DOHH2 (cell line): ENCODE measurements at regions not wholly inside any gene's neighbourhood (a gene's known extent, or its start where the extent isn't known, plus 50 kb on each side); places are given as distances from the start of the nearest gene placed in this dataset.
"Not testable (repeated sequence)": the region's sequence is repeated elsewhere in the genome, so short reads cannot be mapped to it uniquely, and the experiment has no call there.

Experiments
- H3F3A ChIP-seq: fragments of 200-600 bp; sonication (generic), shearing (Covaris generic); 2 replicates; pipeline ENCODE4 v1.6.0; 2016; ENCODE audit warnings: antibody characterized with exemption, mild to moderate bottlenecking; ENCODE audit not compliant: control insufficient read depth, insufficient read depth
- H3K27ac ChIP-seq: fragments of 200-600 bp; sonication (generic); 2 replicates; pipeline ENCODE4 v1.5.1; 2014; ENCODE audit warnings: low read depth, mild to moderate bottlenecking, low read length, moderate library complexity
- H3K27me3 ChIP-seq: fragments of 200-600 bp; sonication (generic); 2 replicates; pipeline ENCODE4 v1.6.1; 2014; ENCODE audit warnings: mild to moderate bottlenecking, low read length, mixed read lengths; ENCODE audit not compliant: control insufficient read depth
- H3K36me3 ChIP-seq: fragments of 200-600 bp; sonication (generic); 2 replicates; pipeline ENCODE4 v1.6.1; 2014; ENCODE audit warnings: mild to moderate bottlenecking, low read length, moderate library complexity, mixed read lengths; ENCODE audit not compliant: control insufficient read depth
- H3K4me1 ChIP-seq: fragments of 200-600 bp; sonication (generic); 2 replicates; pipeline ENCODE4 v1.6.1; 2014; ENCODE audit warnings: mild to moderate bottlenecking, low read length, mixed read lengths; ENCODE audit not compliant: control insufficient read depth
- H3K4me2 ChIP-seq: fragments of 200-600 bp; sonication (generic); 2 replicates; pipeline ENCODE4 v1.6.0; 2014; ENCODE audit warnings: mild to moderate bottlenecking, low read length, moderate library complexity
- H3K4me3 ChIP-seq: fragments of 200-600 bp; sonication (generic); 2 replicates; pipeline ENCODE4 v1.5.1; 2014; ENCODE audit warnings: mild to moderate bottlenecking, low read length, mixed read lengths
- H3K79me2 ChIP-seq: fragments of 200-600 bp; sonication (generic); 2 replicates; pipeline ENCODE4 v1.6.1; 2014; ENCODE audit warnings: mild to moderate bottlenecking, low read length, mixed read lengths; ENCODE audit not compliant: control insufficient read depth
- H3K9me2 ChIP-seq: fragments of 200-600 bp; sonication (generic); replicated peaks from 2 replicates; pipeline ENCODE4 v1.6.1; 2014; ENCODE audit warnings: mild to moderate bottlenecking, low read length, mixed read lengths; ENCODE audit not compliant: control insufficient read depth
- H3K9me3 ChIP-seq: fragments of 200-600 bp; sonication (generic); 2 replicates; pipeline ENCODE4 v1.6.1; 2014; ENCODE audit warnings: antibody characterized with exemption, low read length, mixed read lengths; ENCODE audit not compliant: control insufficient read depth, insufficient read depth
- H4K20me1 ChIP-seq: fragments of 200-600 bp; sonication (generic); 2 replicates; pipeline ENCODE4 v1.6.0; 2014; ENCODE audit warnings: low read depth, mild to moderate bottlenecking, antibody characterized with exemption, low read length, moderate library complexity; ENCODE audit not compliant: control insufficient read depth, insufficient read depth
- CTCF ChIP-seq: fragments of 200-600 bp; sonication (generic); IDR thresholded peaks from one replicate; pipeline ENCODE4 v1.5.1; 2014; ENCODE audit warnings: antibody characterized with exemption, mild to moderate bottlenecking, low read depth, low read length; ENCODE audit not compliant: poor library complexity, severe bottlenecking
- EZH2phosphoT487 ChIP-seq: fragments of 200-600 bp; sonication (generic); IDR thresholded peaks from 2 replicates; pipeline ENCODE4 v1.6.1; 2017; ENCODE audit warnings: borderline replicate concordance, mild to moderate bottlenecking, antibody characterized with exemption, low read length, moderate library complexity, mixed read lengths

GRCh38 chr10:63825111-63825510 lies 303.9 kb downstream of the REEP3 start:
- Histone ChIP-seq H3K79me2 (no peaks in the 10 kb centered on the region), H3K4me1 (no peaks in the 10 kb centered on the region), H3K27ac (no peak overlapping the region), H3K4me3 (no peak overlapping the region), H4K20me1 (no peaks in the 10 kb centered on the region), H3K36me3 (no peaks in the 10 kb centered on the region), H3K27me3 (no peaks in the 10 kb centered on the region), H3K4me2 (no peak overlapping the region), H3K9me2 (no peaks in the 10 kb centered on the region), H3K9me3 (no peaks in the 10 kb centered on the region), H3F3A (no peaks in the 10 kb centered on the region)
- TF ChIP-seq EZH2phosphoT487 (no peak), CTCF (no peak)

GRCh38 chr10:63825766-63826165 lies 304.6 kb downstream of the REEP3 start:
- no peaks in the 10 kb centered on the region for H4K20me1 ChIP-seq
- no peak overlapping the region for H3K4me3 ChIP-seq
- H3K9me2 ChIP-seq = no peaks in the 10 kb centered on the region
- no peaks in the 10 kb centered on the region for H3K36me3 ChIP-seq
- no peak for TF ChIP-seq EZH2phosphoT487
- TF ChIP-seq CTCF = no peak
- H3K79me2 ChIP-seq = no peaks in the 10 kb centered on the region
- no peaks in the 10 kb centered on the region for H3K27me3 ChIP-seq
- H3K4me2 ChIP-seq = no peak overlapping the region
- H3K4me1 ChIP-seq = no peaks in the 10 kb centered on the region
- no peaks in the 10 kb centered on the region for H3K9me3 ChIP-seq
- no peaks in the 10 kb centered on the region for H3F3A ChIP-seq
- H3K27ac ChIP-seq = no peak overlapping the region

DNA sequence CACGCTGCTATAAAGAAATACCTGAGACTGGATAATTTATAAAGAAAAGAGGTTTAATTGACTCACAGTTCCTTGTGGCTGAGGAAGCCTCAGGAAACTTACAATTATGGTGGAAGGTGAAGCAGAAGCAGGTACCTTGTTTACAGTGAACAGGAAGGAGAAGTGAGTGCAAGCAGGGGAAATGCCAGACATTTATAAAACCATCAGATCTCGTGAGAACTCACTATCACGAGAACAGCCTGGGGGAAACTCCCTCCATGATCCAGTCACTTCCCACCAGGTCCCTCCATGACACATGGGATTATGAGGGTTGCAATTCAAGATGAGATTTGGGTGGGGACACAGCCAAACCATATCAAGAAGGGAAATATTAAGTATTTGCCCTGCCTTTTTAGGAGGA lies 305.8 kb downstream of the REEP3 start:
- H3K9me2 ChIP-seq, H3K4me2 ChIP-seq, H3K27ac ChIP-seq, H4K20me1 ChIP-seq, H3K36me3 ChIP-seq, H3K79me2 ChIP-seq, H3K4me3 ChIP-seq, H3K27me3 ChIP-seq, H3F3A ChIP-seq, H3K9me3 ChIP-seq, H3K4me1 ChIP-seq: not testable (repeated sequence)

DNA sequence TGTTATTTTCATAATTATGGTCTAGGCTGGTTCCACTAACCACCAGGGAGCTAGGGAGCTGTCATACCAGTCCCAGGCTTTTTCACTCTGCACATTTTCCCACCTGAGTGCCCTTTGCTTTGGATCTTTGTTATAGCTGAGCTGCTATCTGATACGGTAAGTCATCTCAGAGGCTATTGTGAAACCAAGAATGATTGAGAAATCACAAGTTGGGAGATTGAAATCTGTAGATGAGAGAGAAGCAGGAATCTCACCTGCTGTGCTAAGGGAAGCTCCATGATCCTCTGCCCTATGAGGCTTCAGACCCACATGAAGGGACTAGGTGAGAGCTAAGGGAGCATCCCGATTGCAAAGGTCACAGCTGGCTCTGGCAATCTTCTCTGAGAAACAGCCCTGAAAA lies 307.8 kb downstream of the REEP3 start:
- Histone ChIP-seq H3K27ac (no peak overlapping the region), H3K9me2 (no peaks in the 10 kb centered on the region), H3K4me1 (no peaks in the 10 kb centered on the region), H3K9me3 (no peaks in the 10 kb centered on the region), H4K20me1 (no peaks in the 10 kb centered on the region), H3K27me3 (no peaks in the 10 kb centered on the region), H3F3A (no peaks in the 10 kb centered on the region), H3K79me2 (no peaks in the 10 kb centered on the region), H3K4me2 (no peak overlapping the region), H3K36me3 (no peaks in the 10 kb centered on the region), H3K4me3 (no peak overlapping the region)
- no peak for TF ChIP-seq EZH2phosphoT487
- no peak for TF ChIP-seq CTCF
